ENCODE measurements at regions not wholly inside any gene's neighbourhood (a gene's known extent, or its start where the extent isn't known, plus 50 kb on each side); places are given as distances from the start of the nearest gene placed in this dataset.

GRCh38 chr7:116400522-116400921 is 99.0 kb upstream of the CAV2 start:
- peaks cover 44% of the 10 kb centered on the region for H3K4me1 ChIP-seq (ENCODE audit: insufficient read depth, low read length, poor library complexity, severe bottlenecking)
- intact Hi-C loops (cut with micrococcal nuclease; ENCODE audit: unreplicated experiment) = no loop called here
- BruUV-seq (replicated peaks) = no TSS peak
- no peak overlapping the region for H3K4me3 ChIP-seq (ENCODE audit: low read depth, low read length, poor library complexity, severe bottlenecking)
- CTCF ChIA-PET = no interaction called here
- TF ChIP-seq EZH2 (IDR thresholded peaks at IDR 0.05; ENCODE audit: borderline replicate concordance, low read depth, low read length, poor library complexity, severe bottlenecking) (no peak), CTCF (conservative IDR thresholded peaks at IDR 0.05; ENCODE audit: low read depth, low read length) (no peak)
- POLR2A ChIA-PET (ENCODE audit: low non-redundant PET) = no interaction called here
- H3K27me3 ChIP-seq (replicated peaks; ENCODE audit: insufficient read depth, low read depth, low read length, poor library complexity) = no peaks in the 10 kb centered on the region
- peak overlapping the region; percentile 34 for H3K27ac ChIP-seq (ENCODE audit: low read depth, low read length, poor library complexity, severe bottlenecking)
- DNase-seq (ENCODE audit: low spot score) = no peak
- H3K9me3 ChIP-seq (ENCODE audit: low read depth, low read length, poor library complexity, severe bottlenecking) = peaks cover 6% of the 10 kb centered on the region
- no peaks in the 10 kb centered on the region for H3K36me3 ChIP-seq (ENCODE audit: insufficient read depth, low read length, poor library complexity, severe bottlenecking)

GRCh38 chr7:116401711-116402110 is 97.8 kb upstream of the CAV2 start:
- Histone ChIP-seq H3K27ac (ENCODE audit: low read depth, low read length, poor library complexity, severe bottlenecking) (peak overlapping the region; percentile 77), H3K36me3 (ENCODE audit: insufficient read depth, low read length, poor library complexity, severe bottlenecking) (no peaks in the 10 kb centered on the region), H3K9me3 (ENCODE audit: low read depth, low read length, poor library complexity, severe bottlenecking) (peaks cover 6% of the 10 kb centered on the region), H3K4me1 (ENCODE audit: insufficient read depth, low read length, poor library complexity, severe bottlenecking) (peaks cover 38% of the 10 kb centered on the region), H3K4me3 (ENCODE audit: low read depth, low read length, poor library complexity, severe bottlenecking) (no peak overlapping the region), H3K27me3 (replicated peaks; ENCODE audit: insufficient read depth, low read depth, low read length, poor library complexity) (no peaks in the 10 kb centered on the region)
- ChIA-PET POLR2A (ENCODE audit: low non-redundant PET) (no interaction called here), CTCF (no interaction called here)
- no peak for TF ChIP-seq CTCF (conservative IDR thresholded peaks at IDR 0.05; ENCODE audit: low read depth, low read length)
- TF ChIP-seq EZH2 (IDR thresholded peaks at IDR 0.05; ENCODE audit: borderline replicate concordance, low read depth, low read length, poor library complexity, severe bottlenecking) = no peak
- intact Hi-C loops (cut with micrococcal nuclease; ENCODE audit: unreplicated experiment) = no loop called here
- no TSS peak for BruUV-seq (replicated peaks)
- DNase-seq (ENCODE audit: low spot score) = no peak

GRCh38 chr7:116403265-116403664 is 96.3 kb upstream of the CAV2 start:
- no TSS peak for BruUV-seq (replicated peaks)
- Histone ChIP-seq H3K9me3 (ENCODE audit: low read depth, low read length, poor library complexity, severe bottlenecking) (peaks cover 1% of the 10 kb centered on the region), H3K4me3 (ENCODE audit: low read depth, low read length, poor library complexity, severe bottlenecking) (no peak overlapping the region), H3K27ac (ENCODE audit: low read depth, low read length, poor library complexity, severe bottlenecking) (peak overlapping the region; percentile 77), H3K36me3 (ENCODE audit: insufficient read depth, low read length, poor library complexity, severe bottlenecking) (no peaks in the 10 kb centered on the region), H3K27me3 (replicated peaks; ENCODE audit: insufficient read depth, low read depth, low read length, poor library complexity) (no peaks in the 10 kb centered on the region), H3K4me1 (ENCODE audit: insufficient read depth, low read length, poor library complexity, severe bottlenecking) (peaks cover 42% of the 10 kb centered on the region)
- intact Hi-C loops (cut with micrococcal nuclease; ENCODE audit: unreplicated experiment) = no loop called here
- peak; percentile 41 for DNase-seq (ENCODE audit: low spot score)
- POLR2A ChIA-PET (ENCODE audit: low non-redundant PET) = no interaction called here
- CTCF ChIA-PET = no interaction called here
- no peak for TF ChIP-seq EZH2 (IDR thresholded peaks at IDR 0.05; ENCODE audit: borderline replicate concordance, low read depth, low read length, poor library complexity, severe bottlenecking)
- no peak for TF ChIP-seq CTCF (conservative IDR thresholded peaks at IDR 0.05; ENCODE audit: low read depth, low read length)

All from A673 (cell line).